ENCODE measurements at regions not wholly inside any gene's neighbourhood (a gene's known extent, or its start where the extent isn't known, plus 50 kb on each side); places are given as distances from the start of the nearest gene placed in this dataset.

- no peak for TF ChIP-seq POLR2A (IDR thresholded peaks at IDR 0.05)
- TF ChIP-seq, protein P1, sequence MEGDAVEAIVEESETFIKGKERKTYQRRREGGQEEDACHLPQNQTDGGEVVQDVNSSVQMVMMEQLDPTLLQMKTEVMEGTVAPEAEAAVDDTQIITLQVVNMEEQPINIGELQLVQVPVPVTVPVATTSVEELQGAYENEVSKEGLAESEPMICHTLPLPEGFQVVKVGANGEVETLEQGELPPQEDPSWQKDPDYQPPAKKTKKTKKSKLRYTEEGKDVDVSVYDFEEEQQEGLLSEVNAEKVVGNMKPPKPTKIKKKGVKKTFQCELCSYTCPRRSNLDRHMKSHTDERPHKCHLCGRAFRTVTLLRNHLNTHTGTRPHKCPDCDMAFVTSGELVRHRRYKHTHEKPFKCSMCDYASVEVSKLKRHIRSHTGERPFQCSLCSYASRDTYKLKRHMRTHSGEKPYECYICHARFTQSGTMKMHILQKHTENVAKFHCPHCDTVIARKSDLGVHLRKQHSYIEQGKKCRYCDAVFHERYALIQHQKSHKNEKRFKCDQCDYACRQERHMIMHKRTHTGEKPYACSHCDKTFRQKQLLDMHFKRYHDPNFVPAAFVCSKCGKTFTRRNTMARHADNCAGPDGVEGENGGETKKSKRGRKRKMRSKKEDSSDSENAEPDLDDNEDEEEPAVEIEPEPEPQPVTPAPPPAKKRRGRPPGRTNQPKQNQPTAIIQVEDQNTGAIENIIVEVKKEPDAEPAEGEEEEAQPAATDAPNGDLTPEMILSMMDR (IDR thresholded peaks at IDR 0.05), result no peak
Observed at GRCh38 chr12:27178255-27178654, 65.8 kb upstream of the STK38L start.

Data from lower leg skin (tissue), 3 donors.